GM13976 (cell line): ENCODE measurements at regions not wholly inside any gene's neighbourhood (a gene's known extent, or its start where the extent isn't known, plus 50 kb on each side); places are given as distances from the start of the nearest gene placed in this dataset.

ENCODE experiments used
- DNase-seq: peaks from one replicate; pipeline ENCODE4 v3.0.0; 2012; ENCODE audit warnings: low spot score
- in situ Hi-C: fragments of 300-500 bp; cut with MboI; formaldehyde crosslinking; loops from one replicate; pipeline ENCODE4 v1.12.0; 2022; ENCODE audit warnings: low sequenced_read_pairs, mixed read lengths, inconsistent platforms; ENCODE audit not compliant: unreplicated experiment
- TF ChIP-seq, protein P1 (sequence below): IDR thresholded peaks from 2 replicates; pipeline ENCODE4 v1.5.1; 2012; ENCODE audit warnings: borderline replicate concordance, mild to moderate bottlenecking; ENCODE audit not compliant: insufficient read depth; ENCODE audit errors: extremely low read depth, missing control alignments, control extremely low read depth

- no peak for DNase-seq
- TF ChIP-seq, protein P1, sequence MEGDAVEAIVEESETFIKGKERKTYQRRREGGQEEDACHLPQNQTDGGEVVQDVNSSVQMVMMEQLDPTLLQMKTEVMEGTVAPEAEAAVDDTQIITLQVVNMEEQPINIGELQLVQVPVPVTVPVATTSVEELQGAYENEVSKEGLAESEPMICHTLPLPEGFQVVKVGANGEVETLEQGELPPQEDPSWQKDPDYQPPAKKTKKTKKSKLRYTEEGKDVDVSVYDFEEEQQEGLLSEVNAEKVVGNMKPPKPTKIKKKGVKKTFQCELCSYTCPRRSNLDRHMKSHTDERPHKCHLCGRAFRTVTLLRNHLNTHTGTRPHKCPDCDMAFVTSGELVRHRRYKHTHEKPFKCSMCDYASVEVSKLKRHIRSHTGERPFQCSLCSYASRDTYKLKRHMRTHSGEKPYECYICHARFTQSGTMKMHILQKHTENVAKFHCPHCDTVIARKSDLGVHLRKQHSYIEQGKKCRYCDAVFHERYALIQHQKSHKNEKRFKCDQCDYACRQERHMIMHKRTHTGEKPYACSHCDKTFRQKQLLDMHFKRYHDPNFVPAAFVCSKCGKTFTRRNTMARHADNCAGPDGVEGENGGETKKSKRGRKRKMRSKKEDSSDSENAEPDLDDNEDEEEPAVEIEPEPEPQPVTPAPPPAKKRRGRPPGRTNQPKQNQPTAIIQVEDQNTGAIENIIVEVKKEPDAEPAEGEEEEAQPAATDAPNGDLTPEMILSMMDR = no peak
- in situ Hi-C loops = no loop called here
These were observed 876.7 kb downstream of the HACE1 start for GRCh38 chr6:103983011-103983410.

DNA sequence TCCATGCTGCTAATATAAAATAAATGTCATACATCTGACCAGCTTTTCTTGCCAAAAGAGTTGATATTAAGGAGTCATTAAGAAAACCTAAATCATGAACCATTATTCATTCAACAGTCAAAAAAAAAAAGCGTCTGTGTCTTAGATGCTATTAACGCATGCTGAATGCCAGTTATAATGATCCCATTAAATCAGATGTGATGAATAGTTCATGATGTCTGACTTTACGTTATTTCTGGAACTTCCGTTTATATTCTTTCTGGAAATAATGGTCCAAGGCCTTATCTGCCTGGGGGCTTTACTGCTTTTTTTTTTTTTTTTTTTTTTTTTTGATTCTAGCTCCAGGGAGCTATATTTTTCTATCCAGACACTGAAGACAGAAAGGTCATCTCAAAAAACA, 877.1 kb downstream of the HACE1 start:
- no peak for DNase-seq
- TF ChIP-seq, protein P1 = no peak
- in situ Hi-C loops = no loop called here

- TF ChIP-seq, protein P1 = no peak
- in situ Hi-C loops = no loop called here
- no peak for DNase-seq
These were observed 880.4 kb downstream of the HACE1 start for GRCh38 chr6:103979308-103979707.

DNA sequence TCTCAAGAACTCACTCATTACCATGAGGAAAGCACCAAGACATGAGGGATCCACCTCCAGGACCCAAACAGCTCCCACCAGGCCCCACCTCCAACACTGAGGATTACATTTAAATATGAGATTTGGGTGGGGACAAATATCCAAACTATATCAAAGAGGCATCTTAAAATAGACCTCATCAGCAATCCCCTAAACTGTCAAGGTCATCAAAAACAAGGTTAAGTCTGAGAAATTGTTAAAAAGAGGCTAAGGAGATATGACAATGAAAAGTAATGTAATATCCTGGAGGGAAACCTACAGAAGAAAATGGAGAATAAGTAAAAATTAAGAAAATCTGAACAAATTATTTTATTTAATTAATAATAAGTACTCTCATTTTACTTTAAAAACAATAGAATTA, 922.3 kb downstream of the HACE1 start:
- DNase-seq = no peak
- in situ Hi-C loops = no loop called here
- TF ChIP-seq, protein P1 = no peak

DNA sequence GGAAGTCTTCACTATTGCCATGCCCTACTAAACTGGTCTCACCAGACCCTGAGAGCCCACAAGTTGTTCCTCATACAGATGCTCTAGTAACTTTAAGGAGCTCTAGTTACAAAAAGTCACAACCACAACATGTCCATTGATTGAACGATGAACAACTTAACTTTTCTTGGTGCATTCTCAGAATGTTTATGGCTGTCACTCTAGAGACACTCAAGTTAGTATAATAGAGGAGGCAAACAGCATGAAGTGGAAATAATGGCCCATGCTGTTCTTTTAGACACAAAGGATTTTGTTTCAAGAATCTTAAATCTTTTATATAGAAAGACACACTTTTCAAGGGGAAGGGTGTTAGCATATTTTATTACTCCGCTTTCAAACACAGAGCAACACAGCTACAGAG, 934.4 kb downstream of the HACE1 start:
- TF ChIP-seq, protein P1 = no peak
- in situ Hi-C loops = no loop called here
- DNase-seq = no peak

- TF ChIP-seq, protein P1 = no peak
- in situ Hi-C loops = no loop called here
- DNase-seq = no peak
These were observed 949.7 kb downstream of the HACE1 start for GRCh38 chr6:103910018-103910417.

- TF ChIP-seq, protein P1 = no peak
- DNase-seq = no peak
- in situ Hi-C loops = no loop called here
These were observed 950.8 kb downstream of the HACE1 start for GRCh38 chr6:103908898-103909297.
